Large intestine (tissue), 3 donors: ENCODE measurements at regions not wholly inside any gene's neighbourhood (a gene's known extent, or its start where the extent isn't known, plus 50 kb on each side); places are given as distances from the start of the nearest gene placed in this dataset.
A peak's percentile ranks its signal among the peaks of the same experiment; 100 is the strongest.

Experiments used
- DNase-seq, 2 donors: peaks; one replicate each; pipeline versions ENCODE4 v3.0.0 to v3.0.0-alpha.2; 2013
- H3K27ac ChIP-seq: one replicate; pipeline ENCODE4 v1.5.1; 2013; ENCODE audit warnings: low read length
- H3K27me3 ChIP-seq: 2 replicates; pipeline ENCODE4 v1.6.1; 2013; ENCODE audit warnings: low read length; ENCODE audit not compliant: control insufficient read depth, insufficient read depth
- H3K36me3 ChIP-seq: 2 replicates; pipeline ENCODE4 v1.6.1; 2013; ENCODE audit warnings: low read length; ENCODE audit not compliant: control insufficient read depth, insufficient read depth
- H3K4me1 ChIP-seq: one replicate; pipeline ENCODE4 v1.6.1; 2013; ENCODE audit warnings: low read length; ENCODE audit not compliant: control insufficient read depth, insufficient read depth
- H3K4me3 ChIP-seq: one replicate; pipeline ENCODE4 v1.5.1; 2013; ENCODE audit warnings: low read length
- H3K9me3 ChIP-seq: one replicate; pipeline ENCODE4 v1.6.1; 2013; ENCODE audit warnings: mild to moderate bottlenecking, low read depth, low read length, moderate library complexity; ENCODE audit not compliant: control insufficient read depth
- WGBS: methylation state at CpG from one replicate; pipeline ENCODE4 v1.1.5; 2013; ENCODE audit warnings: low lambda C conversion rate; ENCODE audit not compliant: insufficient coverage; 5-methylcytosine and 5-hydroxymethylcytosine counted together

GRCh38 chr5:142459209-142459608 is 134.4 kb upstream of the SPRY4 start:
- no CpG with 5 or more reads among the region's 1 CpG for WGBS
- H3K9me3 ChIP-seq, result peaks cover 5% of the 10 kb centered on the region

GRCh38 chr5:142455856-142456255 is 131.0 kb upstream of the SPRY4 start:
- Histone ChIP-seq H3K36me3 (no peaks in the 10 kb centered on the region), H3K27ac (no peak overlapping the region), H3K4me3 (no peak overlapping the region), H3K4me1 (peaks cover 12% of the 10 kb centered on the region), H3K9me3 (peaks cover 7% of the 10 kb centered on the region), H3K27me3 (no peaks in the 10 kb centered on the region)
- WGBS, result no CpG with 5 or more reads among the region's 2 CpGs
- no peak for DNase-seq

More at GRCh38 chr5:142459209-142459608, 134.4 kb upstream of the SPRY4 start:
- H3K27ac ChIP-seq, result no peak overlapping the region
- H3K4me3 ChIP-seq, result no peak overlapping the region
- no peak for DNase-seq
- H3K4me1 ChIP-seq, result peaks cover 7% of the 10 kb centered on the region
- no peaks in the 10 kb centered on the region for H3K27me3 ChIP-seq
- no peaks in the 10 kb centered on the region for H3K36me3 ChIP-seq

- Histone ChIP-seq H3K27me3 (no peaks in the 10 kb centered on the region), H3K4me1 (peaks cover 11% of the 10 kb centered on the region), H3K4me3 (no peak overlapping the region), H3K9me3 (peaks cover 13% of the 10 kb centered on the region), H3K27ac (peak overlapping the region; percentile 4), H3K36me3 (no peaks in the 10 kb centered on the region)
- DNase-seq, result peak in 1 of 2 donors; percentile 65
- WGBS, result no CpG with 5 or more reads among the region's 7 CpGs
These were observed 129.1 kb upstream of the SPRY4 start for GRCh38 chr5:142453932-142454331.

- no peak for DNase-seq
- Histone ChIP-seq H3K27ac (no peak overlapping the region), H3K4me1 (peaks cover 13% of the 10 kb centered on the region), H3K9me3 (peaks cover 13% of the 10 kb centered on the region), H3K4me3 (no peak overlapping the region), H3K27me3 (no peaks in the 10 kb centered on the region), H3K36me3 (no peaks in the 10 kb centered on the region)
These were observed 125.6 kb upstream of the SPRY4 start for GRCh38 chr5:142450419-142450818.

GRCh38 chr5:142447887-142448286 is 123.1 kb upstream of the SPRY4 start:
- no peak overlapping the region for H3K27ac ChIP-seq
- peaks cover 3% of the 10 kb centered on the region for H3K4me1 ChIP-seq
- H3K4me3 ChIP-seq, result no peak overlapping the region
- no peak for DNase-seq
- 100% methylated on average over 1 of the region's 1 CpG for WGBS
- no peaks in the 10 kb centered on the region for H3K36me3 ChIP-seq
- H3K27me3 ChIP-seq, result no peaks in the 10 kb centered on the region
- H3K9me3 ChIP-seq, result peaks cover 13% of the 10 kb centered on the region

GRCh38 chr5:142446960-142447279 is 122.1 kb upstream of the SPRY4 start:
- Histone ChIP-seq H3K27me3 (no peaks in the 10 kb centered on the region), H3K4me1 (peaks cover 3% of the 10 kb centered on the region), H3K27ac (no peak overlapping the region), H3K9me3 (peaks cover 13% of the 10 kb centered on the region), H3K4me3 (no peak overlapping the region), H3K36me3 (no peaks in the 10 kb centered on the region)
- no CpG with 5 or more reads among the region's 3 CpGs for WGBS
- DNase-seq, result no peak

- Histone ChIP-seq H3K9me3 (peaks cover 13% of the 10 kb centered on the region), H3K27ac (peak overlapping the region; percentile 32)
- DNase-seq, result peak in 1 of 2 donors; percentile 41
These were observed 121.5 kb upstream of the SPRY4 start for GRCh38 chr5:142446131-142446959.

GRCh38 chr5:142445266-142445665 is 120.4 kb upstream of the SPRY4 start:
- WGBS, result no CpG with 5 or more reads among the region's 5 CpGs
- H3K27ac ChIP-seq, result no peak overlapping the region

More at GRCh38 chr5:142446131-142446959, 121.5 kb upstream of the SPRY4 start:
- Histone ChIP-seq H3K4me1 (peaks cover 3% of the 10 kb centered on the region), H3K36me3 (no peaks in the 10 kb centered on the region), H3K27me3 (no peaks in the 10 kb centered on the region), H3K4me3 (no peak overlapping the region)
- 90% methylated on average over 2 of the region's 5 CpGs for WGBS

GRCh38 chr5:142441616-142442015 is 116.8 kb upstream of the SPRY4 start:
- Histone ChIP-seq H3K27ac (no peak overlapping the region), H3K27me3 (no peaks in the 10 kb centered on the region), H3K9me3 (no peaks in the 10 kb centered on the region), H3K36me3 (no peaks in the 10 kb centered on the region), H3K4me3 (no peak overlapping the region), H3K4me1 (peaks cover 3% of the 10 kb centered on the region)
- WGBS, result 0% methylated on average over 3 of the region's 12 CpGs
- peak in 1 of 2 donors; percentile 59 for DNase-seq

More at GRCh38 chr5:142445266-142445665, 120.4 kb upstream of the SPRY4 start:
- Histone ChIP-seq H3K36me3 (no peaks in the 10 kb centered on the region), H3K9me3 (peaks cover 6% of the 10 kb centered on the region), H3K4me3 (no peak overlapping the region), H3K4me1 (peaks cover 3% of the 10 kb centered on the region), H3K27me3 (no peaks in the 10 kb centered on the region)
- no peak for DNase-seq

- no peak overlapping the region for H3K4me3 ChIP-seq
- H3K36me3 ChIP-seq, result no peaks in the 10 kb centered on the region
- DNase-seq, result no peak
- no peaks in the 10 kb centered on the region for H3K9me3 ChIP-seq
- H3K4me1 ChIP-seq, result no peaks in the 10 kb centered on the region
- H3K27me3 ChIP-seq, result no peaks in the 10 kb centered on the region
- H3K27ac ChIP-seq, result no peak overlapping the region
- WGBS, result no CpG with 5 or more reads among the region's 7 CpGs
These were observed 114.5 kb upstream of the SPRY4 start for GRCh38 chr5:142439207-142439860.
